Activated CD8-positive, alpha-beta memory T cell treated with anti-CD3 and anti-CD28 coated beads for 36 hours (primary cell): ENCODE measurements at regions not wholly inside any gene's neighbourhood (a gene's known extent, or its start where the extent isn't known, plus 50 kb on each side); places are given as distances from the start of the nearest gene placed in this dataset.

Experiments used
- CTCF ChIA-PET: fragments of 350-600 bp; sonication (Branson Sonifier 250); formaldehyde crosslinking; loops from one replicate; lab custom pipeline; 2021; ENCODE audit warnings: antibody characterized with exemption; lab: Charles Lee
- POLR2A ChIA-PET: fragments of 350-600 bp; sonication (Branson Sonifier 250); formaldehyde crosslinking; loops from one replicate; lab custom pipeline; 2021; ENCODE audit warnings: antibody characterized with exemption; lab: Charles Lee

- POLR2A ChIA-PET, result no interaction called here
- CTCF ChIA-PET, result no interaction called here
Measured at GRCh38 chr3:24725514-24726255, 231.0 kb upstream of the THRB start.

DNA sequence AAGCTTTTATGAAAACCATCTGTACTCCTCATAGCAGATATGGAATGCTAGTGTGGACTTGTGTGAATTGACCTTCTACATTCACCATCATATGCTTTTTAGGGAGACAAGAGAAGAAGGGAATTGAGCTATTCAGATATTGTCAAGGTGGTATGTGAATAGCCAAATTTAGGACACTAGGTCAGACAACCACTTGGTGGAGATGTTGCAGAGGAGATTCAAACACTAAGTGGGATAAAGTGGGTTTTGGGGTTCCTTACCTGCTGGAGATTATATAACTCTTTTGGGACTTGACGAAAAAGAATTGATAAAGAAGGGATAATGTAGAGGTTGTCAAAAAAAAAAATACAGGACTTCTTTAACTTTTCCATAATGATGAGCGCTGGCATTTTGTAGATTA, 231.8 kb upstream of the THRB start:
- POLR2A ChIA-PET, result no interaction called here
- CTCF ChIA-PET, result no interaction called here

GRCh38 chr3:24730173-24730572, 235.5 kb upstream of the THRB start:
- ChIA-PET POLR2A (no interaction called here), CTCF (no interaction called here)

- CTCF ChIA-PET, result no interaction called here
Measured at GRCh38 chr3:24734019-24734418, 239.4 kb upstream of the THRB start.

DNA sequence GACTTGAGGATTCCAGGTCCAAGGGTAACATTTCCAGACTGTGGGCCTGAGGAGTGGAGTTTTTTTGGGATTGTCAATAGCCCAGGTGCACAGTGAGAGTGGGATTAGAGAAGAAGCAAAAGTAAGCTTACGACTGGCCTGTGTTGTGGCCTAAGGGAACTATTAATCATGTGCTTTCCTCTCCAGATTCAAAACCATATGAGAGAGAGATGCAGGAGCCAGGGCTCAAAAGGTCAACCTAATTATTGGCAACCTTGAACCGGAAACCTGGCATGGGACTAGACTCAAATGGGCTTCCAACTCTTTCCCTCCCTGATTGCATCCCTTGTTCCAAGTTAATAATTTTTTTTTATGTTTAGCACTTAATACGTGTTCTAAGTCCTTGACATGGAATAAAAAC, 242.1 kb upstream of the THRB start:
- POLR2A ChIA-PET, result no interaction called here

More at GRCh38 chr3:24734019-24734418, 239.4 kb upstream of the THRB start:
- POLR2A ChIA-PET, result no interaction called here

GRCh38 chr3:24740326-24740725, 245.7 kb upstream of the THRB start:
- CTCF ChIA-PET, result no interaction called here
- POLR2A ChIA-PET, result no interaction called here

More for the DNA sequence above, 242.1 kb upstream of the THRB start:
- CTCF ChIA-PET, result no interaction called here

DNA sequence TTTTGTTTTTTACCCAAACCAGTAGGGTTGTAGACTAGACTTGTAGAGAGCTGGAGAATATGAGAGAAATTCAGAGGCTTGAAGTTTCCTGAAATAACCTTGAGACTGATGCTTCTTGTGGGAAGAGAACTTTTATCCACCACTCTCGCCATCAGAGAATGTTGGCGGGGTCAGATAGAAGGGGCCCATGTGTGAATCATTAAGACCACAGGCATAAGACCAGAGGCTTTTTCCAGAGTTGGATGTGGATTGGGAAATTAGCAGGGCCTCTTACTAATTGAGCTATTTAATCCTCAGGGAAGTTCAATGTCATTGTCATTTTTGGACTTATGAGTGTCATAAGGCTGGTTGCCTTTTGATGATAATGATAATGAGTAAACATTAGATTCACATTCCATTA, 246.9 kb upstream of the THRB start:
- POLR2A ChIA-PET, result no interaction called here

GRCh38 chr3:24748520-24748919, 253.9 kb upstream of the THRB start:
- ChIA-PET POLR2A (no interaction called here), CTCF (no interaction called here)

More for the DNA sequence above, 246.9 kb upstream of the THRB start:
- CTCF ChIA-PET, result no interaction called here

GRCh38 chr3:24751020-24751419, 256.4 kb upstream of the THRB start:
- POLR2A ChIA-PET, result no interaction called here
- CTCF ChIA-PET, result no interaction called here

- ChIA-PET POLR2A (no interaction called here), CTCF (no interaction called here)
Measured at GRCh38 chr3:24756101-24756888, 261.6 kb upstream of the THRB start.

DNA sequence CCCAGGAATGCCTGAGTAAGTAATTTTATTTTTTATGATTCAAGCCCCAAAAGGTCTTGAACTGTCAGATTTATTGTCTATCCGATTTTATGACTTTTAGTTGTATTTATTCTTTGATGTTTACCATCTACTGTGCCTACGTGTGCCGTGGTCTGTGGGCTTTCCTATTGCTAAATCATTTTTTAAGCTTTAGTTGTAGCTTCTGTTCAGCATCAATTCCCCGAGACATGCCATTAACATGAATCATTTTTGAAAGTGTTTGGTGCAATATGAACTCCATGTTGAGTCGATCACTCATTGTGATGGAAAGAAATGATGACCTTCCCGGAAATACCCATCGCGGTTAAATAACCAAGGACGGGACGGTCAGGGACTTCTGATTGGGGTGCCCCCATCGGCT, 268.7 kb upstream of the THRB start:
- CTCF ChIA-PET, result no interaction called here
- POLR2A ChIA-PET, result no interaction called here

DNA sequence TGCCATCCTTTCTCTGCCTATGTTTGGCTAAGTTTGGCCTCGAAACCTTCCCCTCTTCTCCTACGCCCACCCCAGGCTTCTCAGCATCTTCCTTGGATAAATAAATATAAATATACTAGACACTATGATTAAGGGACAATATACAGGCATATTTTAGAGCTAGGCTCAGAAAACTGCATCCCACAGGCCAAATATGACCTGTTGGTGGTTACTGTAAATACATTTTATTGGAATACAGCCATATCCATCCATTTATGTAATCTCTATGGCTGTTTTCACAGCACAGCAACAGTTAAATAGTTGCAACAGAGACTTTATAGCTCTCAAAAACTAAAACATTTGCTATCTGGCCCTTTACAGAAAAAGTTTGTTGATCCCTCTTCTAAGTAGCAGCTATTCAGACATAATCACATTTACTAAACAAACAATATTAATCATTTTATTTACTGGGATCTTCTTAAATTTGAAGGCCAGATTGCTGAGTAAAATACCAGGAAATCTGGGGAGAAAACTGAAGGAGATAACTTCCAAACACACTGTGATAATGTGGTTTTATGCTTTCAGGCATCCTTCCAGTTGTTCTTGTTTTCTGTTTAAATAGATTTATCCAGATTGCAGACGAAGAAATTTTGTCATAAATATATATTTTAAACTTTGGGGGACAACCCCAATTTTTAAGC, 269.7 kb upstream of the THRB start:
- ChIA-PET POLR2A (no interaction called here), CTCF (no interaction called here)

DNA sequence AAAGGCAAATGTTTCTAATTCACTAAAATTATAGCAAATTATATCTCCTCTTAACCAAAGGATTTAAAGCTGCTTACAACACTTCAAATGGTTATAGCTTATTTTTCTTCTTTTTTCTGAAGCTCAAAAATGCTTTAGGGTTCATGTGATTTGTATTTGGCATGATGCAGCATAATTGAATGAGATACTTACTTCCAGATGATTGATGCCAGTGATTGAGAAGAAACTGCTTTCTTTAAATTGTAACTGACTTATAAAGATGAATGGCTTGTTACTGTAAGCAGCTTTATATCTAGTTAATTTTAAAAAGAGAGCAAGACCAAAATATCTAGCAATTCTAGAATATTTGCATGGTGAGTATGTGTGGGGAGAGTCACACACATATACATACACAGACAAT, 270.7 kb upstream of the THRB start:
- ChIA-PET POLR2A (no interaction called here), CTCF (no interaction called here)

GRCh38 chr3:24769918-24770317, 275.3 kb upstream of the THRB start:
- ChIA-PET CTCF (no interaction called here), POLR2A (no interaction called here)

DNA sequence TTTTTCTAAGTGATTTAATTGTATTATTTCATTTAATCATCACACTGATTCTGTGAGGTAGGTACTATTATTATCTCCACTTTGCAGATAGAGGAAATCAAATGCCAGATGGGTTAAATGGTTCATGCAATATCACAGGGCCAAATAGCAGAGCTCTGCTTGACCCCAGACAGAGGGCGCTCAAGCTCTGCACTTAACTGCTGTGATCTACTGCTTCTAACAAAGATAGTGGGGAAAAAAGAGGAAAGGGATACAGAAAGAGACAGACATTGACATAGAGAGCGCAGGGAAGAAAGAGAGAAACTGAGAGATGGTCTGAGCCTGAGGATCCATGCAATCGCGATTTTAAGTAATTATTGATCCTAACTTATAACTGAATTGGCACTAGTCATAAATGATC, 279.1 kb upstream of the THRB start:
- ChIA-PET CTCF (no interaction called here), POLR2A (no interaction called here)

GRCh38 chr3:24780991-24781390, 286.3 kb upstream of the THRB start:
- POLR2A ChIA-PET, result no interaction called here
- CTCF ChIA-PET, result no interaction called here

- POLR2A ChIA-PET, result no interaction called here
Measured at GRCh38 chr3:24781454-24781853, 286.8 kb upstream of the THRB start.

DNA sequence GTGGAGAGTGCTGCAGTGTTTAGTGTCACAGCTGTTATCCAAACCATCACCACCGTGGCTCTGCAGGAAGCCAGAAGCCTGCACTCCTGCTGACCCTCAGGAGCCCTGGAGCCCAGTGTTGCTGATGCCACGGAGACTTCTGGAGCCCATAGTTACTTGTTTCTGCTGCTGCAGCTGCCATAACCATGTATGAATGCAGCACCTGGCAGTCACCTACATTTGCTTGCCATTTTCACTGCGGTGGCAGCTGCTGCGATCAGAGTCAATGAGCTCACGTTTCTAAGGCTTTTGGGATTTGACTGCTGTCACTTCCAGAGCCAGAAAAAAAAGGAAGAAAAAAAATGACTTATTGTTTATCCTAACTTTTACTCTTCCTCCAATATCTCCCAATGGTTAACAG, 299.2 kb upstream of the THRB start:
- POLR2A ChIA-PET, result no interaction called here
- CTCF ChIA-PET, result no interaction called here

More at GRCh38 chr3:24781454-24781853, 286.8 kb upstream of the THRB start:
- CTCF ChIA-PET, result no interaction called here

DNA sequence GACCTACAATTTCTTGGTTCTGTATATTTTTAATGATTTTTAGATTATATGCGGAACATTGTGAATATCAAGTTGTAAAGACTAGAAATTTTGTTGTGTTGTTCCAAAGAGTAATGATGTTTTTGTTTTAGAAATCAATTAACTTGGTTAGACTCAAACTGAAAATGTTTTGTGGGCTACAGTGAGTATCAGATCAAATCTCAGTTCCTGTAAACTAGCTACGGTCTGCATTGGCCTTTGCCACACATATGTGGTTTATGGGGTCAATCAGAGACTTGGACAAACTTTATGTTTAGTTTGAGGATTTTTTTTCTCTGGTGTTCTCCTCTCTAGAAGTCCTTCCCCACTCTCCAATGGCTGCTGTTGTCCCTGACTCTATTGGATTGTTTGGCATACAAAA, 308.0 kb upstream of the THRB start:
- ChIA-PET CTCF (no interaction called here), POLR2A (no interaction called here)

- CTCF ChIA-PET, result no interaction called here
- POLR2A ChIA-PET, result no interaction called here
Measured at GRCh38 chr3:24804095-24804494, 309.4 kb upstream of the THRB start.

DNA sequence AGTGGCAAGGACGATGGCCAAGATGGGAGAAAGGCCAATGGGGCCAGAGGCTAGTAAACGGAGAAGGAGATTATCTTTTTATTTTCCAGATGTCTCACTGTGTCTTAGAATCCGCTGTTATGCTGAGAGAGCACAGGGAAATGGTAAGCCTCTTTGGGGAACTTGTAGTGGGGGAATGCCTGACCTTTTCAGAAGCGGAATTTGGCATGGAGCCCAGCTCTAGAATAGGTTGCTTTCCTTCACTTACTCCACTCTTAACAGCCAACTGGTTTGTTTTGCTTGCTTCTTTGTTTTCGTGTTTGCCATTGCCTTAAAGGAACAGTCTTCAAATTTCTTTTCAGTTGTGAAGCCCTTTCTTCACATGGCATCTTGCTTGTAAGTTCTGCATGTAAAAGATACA, 316.2 kb upstream of the THRB start:
- ChIA-PET POLR2A (no interaction called here), CTCF (no interaction called here)
